ENCODE measurements at regions not wholly inside any gene's neighbourhood (a gene's known extent, or its start where the extent isn't known, plus 50 kb on each side); places are given as distances from the start of the nearest gene placed in this dataset.

DNA sequence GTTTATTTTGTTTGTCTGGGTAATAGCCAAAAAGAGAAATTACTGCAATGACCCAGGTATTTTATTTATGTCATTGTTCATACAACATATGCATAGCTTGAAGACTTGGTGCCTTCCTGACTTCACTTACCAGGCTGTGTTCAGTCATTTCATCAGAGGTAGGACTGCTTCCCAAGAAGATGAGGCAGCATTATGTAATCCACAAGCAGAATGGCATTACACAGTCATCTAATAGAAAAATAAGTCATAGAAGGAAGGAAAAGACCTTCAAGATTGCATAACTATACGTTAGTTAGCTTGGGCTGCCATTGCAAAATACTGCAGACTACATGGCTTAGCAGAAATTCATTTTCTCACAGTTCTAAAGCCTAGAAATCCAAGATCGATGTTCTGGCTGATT, 167.5 kb downstream of the NMUR2 start:
- Histone ChIP-seq H3K4me3 (replicated peaks in 1 of 4; ENCODE audit: control extremely low read depth in 1 of 4, insufficient read depth in 1 of 4, low read depth in 3 of 4, low read length in 4 of 4) (no peak overlapping the region), H3K36me3 (ENCODE audit: control insufficient read depth, insufficient read depth, low read length) (no peaks in the 10 kb centered on the region), H3K27me3 (ENCODE audit: control insufficient read depth, insufficient read depth, low read length) (no peaks in the 10 kb centered on the region), H4K20me1 (ENCODE audit: control insufficient read depth, extremely low read depth, insufficient read depth, low read length) (no peaks in the 10 kb centered on the region), H3K4me1 (ENCODE audit: control insufficient read depth, extremely low read depth, insufficient read depth, low read length) (no peaks in the 10 kb centered on the region), H3K4me2 (ENCODE audit: extremely low read depth, insufficient read depth, low read length) (no peak overlapping the region), H3K79me2 (ENCODE audit: control insufficient read depth, insufficient read depth, low read length) (no peaks in the 10 kb centered on the region), H3K9me3 (ENCODE audit: control insufficient read depth, insufficient read depth, low read depth, low read length) (no peaks in the 10 kb centered on the region), H2AFZ (ENCODE audit: low read length) (no peak overlapping the region), H3K9ac (ENCODE audit: insufficient read depth, low read length) (no peak overlapping the region), H3K27ac (ENCODE audit: insufficient read depth, low read length) (no peak overlapping the region)
- no peak for DNase-seq (ENCODE audit: low read depth in 2 of 2)
- TF ChIP-seq EZH2 (IDR thresholded peaks at IDR 0.05; ENCODE audit: low read length, missing control alignments), result no peak
- TF ChIP-seq, protein P1, sequence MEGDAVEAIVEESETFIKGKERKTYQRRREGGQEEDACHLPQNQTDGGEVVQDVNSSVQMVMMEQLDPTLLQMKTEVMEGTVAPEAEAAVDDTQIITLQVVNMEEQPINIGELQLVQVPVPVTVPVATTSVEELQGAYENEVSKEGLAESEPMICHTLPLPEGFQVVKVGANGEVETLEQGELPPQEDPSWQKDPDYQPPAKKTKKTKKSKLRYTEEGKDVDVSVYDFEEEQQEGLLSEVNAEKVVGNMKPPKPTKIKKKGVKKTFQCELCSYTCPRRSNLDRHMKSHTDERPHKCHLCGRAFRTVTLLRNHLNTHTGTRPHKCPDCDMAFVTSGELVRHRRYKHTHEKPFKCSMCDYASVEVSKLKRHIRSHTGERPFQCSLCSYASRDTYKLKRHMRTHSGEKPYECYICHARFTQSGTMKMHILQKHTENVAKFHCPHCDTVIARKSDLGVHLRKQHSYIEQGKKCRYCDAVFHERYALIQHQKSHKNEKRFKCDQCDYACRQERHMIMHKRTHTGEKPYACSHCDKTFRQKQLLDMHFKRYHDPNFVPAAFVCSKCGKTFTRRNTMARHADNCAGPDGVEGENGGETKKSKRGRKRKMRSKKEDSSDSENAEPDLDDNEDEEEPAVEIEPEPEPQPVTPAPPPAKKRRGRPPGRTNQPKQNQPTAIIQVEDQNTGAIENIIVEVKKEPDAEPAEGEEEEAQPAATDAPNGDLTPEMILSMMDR (conservative IDR thresholded peaks at IDR 0.05 in 1 of 2, IDR thresholded peaks at IDR 0.05 in 1 of 2; ENCODE audit: low read depth in 1 of 2, low read length in 2 of 2), result no peak

DNA sequence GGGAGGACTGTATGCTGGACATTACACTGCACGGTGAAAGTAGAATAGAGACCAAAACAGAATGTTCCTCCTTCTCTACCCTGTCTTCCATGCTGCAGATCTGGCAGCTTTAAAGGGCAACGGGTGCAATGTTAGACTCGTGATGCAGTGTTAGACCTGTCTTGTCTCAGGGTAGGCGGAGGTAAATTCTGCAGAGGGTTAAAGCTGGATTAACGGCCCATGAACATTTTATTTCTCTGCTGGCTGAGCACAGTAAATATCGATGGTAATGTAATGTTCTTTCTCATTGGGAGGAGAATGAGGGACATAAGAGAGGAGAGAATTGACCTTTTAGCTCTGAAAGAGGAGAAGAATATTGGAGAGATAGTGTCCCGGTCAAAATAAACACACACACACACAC, 178.9 kb downstream of the NMUR2 start:
- H3K9me3 ChIP-seq (ENCODE audit: control insufficient read depth, insufficient read depth, low read depth, low read length), result no peaks in the 10 kb centered on the region
- H3K4me1 ChIP-seq (ENCODE audit: control insufficient read depth, extremely low read depth, insufficient read depth, low read length), result no peaks in the 10 kb centered on the region
- no peaks in the 10 kb centered on the region for H3K79me2 ChIP-seq (ENCODE audit: control insufficient read depth, insufficient read depth, low read length)
- no peaks in the 10 kb centered on the region for H4K20me1 ChIP-seq (ENCODE audit: control insufficient read depth, extremely low read depth, insufficient read depth, low read length)
- no peak overlapping the region for H3K27ac ChIP-seq (ENCODE audit: insufficient read depth, low read length)
- no peak overlapping the region for H2AFZ ChIP-seq (ENCODE audit: low read length)
- no peak overlapping the region for H3K4me3 ChIP-seq (replicated peaks in 1 of 4; ENCODE audit: control extremely low read depth in 1 of 4, insufficient read depth in 1 of 4, low read depth in 3 of 4, low read length in 4 of 4)
- H3K9ac ChIP-seq (ENCODE audit: insufficient read depth, low read length), result no peak overlapping the region
- H3K36me3 ChIP-seq (ENCODE audit: control insufficient read depth, insufficient read depth, low read length), result no peaks in the 10 kb centered on the region
- TF ChIP-seq, protein P1 (conservative IDR thresholded peaks at IDR 0.05 in 1 of 2, IDR thresholded peaks at IDR 0.05 in 1 of 2; ENCODE audit: low read depth in 1 of 2, low read length in 2 of 2), result no peak
- no peak for TF ChIP-seq EZH2 (IDR thresholded peaks at IDR 0.05; ENCODE audit: low read length, missing control alignments)
- no peaks in the 10 kb centered on the region for H3K27me3 ChIP-seq (ENCODE audit: control insufficient read depth, insufficient read depth, low read length)
- no peak for DNase-seq (ENCODE audit: low read depth in 2 of 2)
- H3K4me2 ChIP-seq (ENCODE audit: extremely low read depth, insufficient read depth, low read length), result no peak overlapping the region

GRCh38 chr5:152221721-152222629, 183.1 kb downstream of the NMUR2 start:
- DNase-seq (ENCODE audit: low read depth in 2 of 2), result no peak
- Histone ChIP-seq H3K79me2 (ENCODE audit: control insufficient read depth, insufficient read depth, low read length) (no peaks in the 10 kb centered on the region), H3K4me3 (replicated peaks in 1 of 4; ENCODE audit: control extremely low read depth in 1 of 4, insufficient read depth in 1 of 4, low read depth in 3 of 4, low read length in 4 of 4) (no peak overlapping the region), H3K4me1 (ENCODE audit: control insufficient read depth, extremely low read depth, insufficient read depth, low read length) (no peaks in the 10 kb centered on the region), H3K36me3 (ENCODE audit: control insufficient read depth, insufficient read depth, low read length) (no peaks in the 10 kb centered on the region), H2AFZ (ENCODE audit: low read length) (no peak overlapping the region), H3K9me3 (ENCODE audit: control insufficient read depth, insufficient read depth, low read depth, low read length) (no peaks in the 10 kb centered on the region), H3K9ac (ENCODE audit: insufficient read depth, low read length) (no peak overlapping the region), H4K20me1 (ENCODE audit: control insufficient read depth, extremely low read depth, insufficient read depth, low read length) (no peaks in the 10 kb centered on the region), H3K4me2 (ENCODE audit: extremely low read depth, insufficient read depth, low read length) (no peak overlapping the region), H3K27ac (ENCODE audit: insufficient read depth, low read length) (no peak overlapping the region), H3K27me3 (ENCODE audit: control insufficient read depth, insufficient read depth, low read length) (no peaks in the 10 kb centered on the region)
- TF ChIP-seq EZH2 (IDR thresholded peaks at IDR 0.05; ENCODE audit: low read length, missing control alignments), result no peak
- TF ChIP-seq, protein P1 (conservative IDR thresholded peaks at IDR 0.05 in 1 of 2, IDR thresholded peaks at IDR 0.05 in 1 of 2; ENCODE audit: low read depth in 1 of 2, low read length in 2 of 2), result no peak

Data from fibroblast of lung (primary cell).